H7 (cell line): ENCODE measurements at regions not wholly inside any gene's neighbourhood (a gene's known extent, or its start where the extent isn't known, plus 50 kb on each side); places are given as distances from the start of the nearest gene placed in this dataset.

ENCODE experiments used
- DNase-seq: peaks from one replicate; pipeline ENCODE4 v3.0.0; 2012
- H3K27me3 ChIP-seq: 2 replicates; pipeline ENCODE4 v1.6.0; 2011; ENCODE audit warnings: mild to moderate bottlenecking, low read length; ENCODE audit not compliant: control insufficient read depth, insufficient read depth
- H3K36me3 ChIP-seq: replicated peaks from 2 replicates; pipeline ENCODE4 v1.5.1; 2011; ENCODE audit warnings: low read length; ENCODE audit not compliant: control insufficient read depth, insufficient read depth
- H3K4me3 ChIP-seq: 2 replicates; pipeline ENCODE4 v1.5.1; 2011; ENCODE audit warnings: low read depth, mild to moderate bottlenecking, control low read depth, low read length, moderate library complexity; ENCODE audit not compliant: insufficient read depth

DNA sequence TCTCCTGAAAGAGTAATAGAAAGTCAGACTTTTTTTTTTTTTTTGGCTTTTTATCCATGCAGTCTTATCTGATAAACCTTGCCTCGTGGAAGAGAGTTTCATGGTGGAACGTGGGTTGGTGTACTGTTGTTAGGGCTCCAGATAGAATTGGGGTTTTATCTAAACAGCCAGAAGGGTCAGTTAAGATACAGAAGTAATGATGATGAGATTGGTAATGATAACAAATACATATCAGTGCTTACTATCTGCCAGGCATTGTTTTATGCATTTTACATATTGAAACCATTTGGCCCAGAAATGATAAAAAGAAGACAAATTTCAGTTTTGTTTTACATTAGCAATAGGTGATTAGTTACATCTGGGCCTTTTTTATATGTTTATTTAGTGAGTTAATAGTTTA is 372.8 kb upstream of the PRICKLE1 start:
- no peaks in the 10 kb centered on the region for H3K27me3 ChIP-seq
- no peak for DNase-seq
- H3K36me3 ChIP-seq, result no peaks in the 10 kb centered on the region
- no peak overlapping the region for H3K4me3 ChIP-seq

DNA sequence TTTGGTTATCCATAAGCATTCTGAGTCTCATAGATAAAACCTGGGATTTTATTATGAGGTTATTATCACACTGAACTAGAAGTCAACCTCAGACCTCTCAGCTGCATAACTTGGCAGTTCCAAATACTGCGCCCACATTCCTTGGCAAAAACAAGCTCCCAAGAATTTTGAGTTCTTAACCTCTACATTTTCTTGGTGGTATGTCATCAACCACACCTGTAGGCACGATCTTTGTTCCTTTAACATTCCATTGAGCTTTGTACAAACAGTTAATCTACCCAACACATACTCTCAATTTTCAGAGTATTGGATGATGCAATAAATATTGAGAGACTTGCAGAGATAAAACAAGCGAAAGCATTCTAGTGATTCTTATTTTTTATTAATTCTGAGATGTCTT is 371.8 kb upstream of the PRICKLE1 start:
- no peaks in the 10 kb centered on the region for H3K36me3 ChIP-seq
- H3K27me3 ChIP-seq, result no peaks in the 10 kb centered on the region
- no peak for DNase-seq
- no peak overlapping the region for H3K4me3 ChIP-seq

DNA sequence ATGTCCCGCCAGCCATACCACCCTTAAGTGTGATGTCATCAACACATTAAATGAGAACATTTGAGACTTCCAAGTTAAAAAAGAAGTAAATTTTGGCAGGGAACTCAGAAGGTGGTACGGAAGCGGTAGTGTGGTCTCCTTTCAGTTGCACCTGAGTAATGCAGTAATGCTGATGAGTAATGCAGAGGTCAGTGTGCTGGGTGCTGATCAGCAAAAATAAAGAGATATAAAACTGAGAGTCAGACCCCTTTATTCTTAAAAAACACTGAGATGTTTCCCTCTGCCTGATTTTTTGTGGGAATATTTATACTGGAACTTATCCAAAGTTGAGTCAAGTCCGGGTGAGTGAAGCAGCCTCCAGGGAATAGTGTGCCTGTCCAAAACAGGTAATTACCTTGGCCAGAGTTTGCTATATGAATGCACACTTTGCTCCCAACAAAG is 370.6 kb upstream of the PRICKLE1 start:
- Histone ChIP-seq H3K27me3 (no peaks in the 10 kb centered on the region), H3K36me3 (no peaks in the 10 kb centered on the region), H3K4me3 (no peak overlapping the region)
- DNase-seq, result no peak

GRCh38 chr12:42958291-42958674 is 368.7 kb upstream of the PRICKLE1 start:
- no peaks in the 10 kb centered on the region for H3K36me3 ChIP-seq
- no peak for DNase-seq
- H3K27me3 ChIP-seq, result no peaks in the 10 kb centered on the region
- H3K4me3 ChIP-seq, result no peak overlapping the region

DNA sequence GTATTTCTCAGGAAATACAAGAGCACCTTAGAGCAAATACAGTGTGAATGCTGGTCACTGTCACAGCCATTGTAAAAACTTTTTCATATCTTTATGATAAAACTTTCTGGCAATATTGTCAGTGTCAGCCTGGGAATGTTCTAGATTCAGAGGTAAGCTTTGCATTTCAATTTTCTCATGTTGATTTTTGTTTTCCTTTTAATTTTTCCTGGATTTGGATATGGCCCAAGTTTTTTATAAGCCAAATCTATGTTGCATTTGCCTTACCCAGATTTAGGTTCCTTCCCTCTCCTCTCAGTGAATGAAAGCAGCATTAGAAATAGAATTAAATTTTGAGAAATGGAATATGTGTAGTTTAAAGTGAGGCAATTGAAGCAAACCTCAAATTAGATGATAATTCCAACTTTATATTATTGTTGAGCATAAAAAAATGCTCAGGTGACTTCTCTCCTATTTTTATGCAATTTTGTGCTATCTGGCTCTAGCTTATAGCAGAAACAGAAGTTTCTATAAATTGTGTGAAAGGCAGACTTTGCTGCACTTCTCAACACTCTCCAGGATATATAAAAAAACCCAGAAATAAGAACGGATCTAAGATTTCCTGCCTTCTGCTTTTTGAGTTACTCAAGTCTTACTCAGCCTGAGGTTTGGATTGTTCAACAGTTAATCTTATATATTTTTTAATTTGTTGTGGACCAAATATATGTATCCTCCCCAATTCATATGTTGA is 368.2 kb upstream of the PRICKLE1 start:
- Histone ChIP-seq H3K4me3 (no peak overlapping the region), H3K36me3 (no peaks in the 10 kb centered on the region), H3K27me3 (no peaks in the 10 kb centered on the region)
- no peak for DNase-seq

- no peak for DNase-seq
- Histone ChIP-seq H3K36me3 (no peaks in the 10 kb centered on the region), H3K27me3 (no peaks in the 10 kb centered on the region), H3K4me3 (no peak overlapping the region)
These were observed 367.6 kb upstream of the PRICKLE1 start for GRCh38 chr12:42957136-42957535.

GRCh38 chr12:42953021-42953420 is 363.5 kb upstream of the PRICKLE1 start:
- no peaks in the 10 kb centered on the region for H3K27me3 ChIP-seq
- H3K36me3 ChIP-seq, result no peaks in the 10 kb centered on the region
- no peak for DNase-seq
- H3K4me3 ChIP-seq, result no peak overlapping the region

DNA sequence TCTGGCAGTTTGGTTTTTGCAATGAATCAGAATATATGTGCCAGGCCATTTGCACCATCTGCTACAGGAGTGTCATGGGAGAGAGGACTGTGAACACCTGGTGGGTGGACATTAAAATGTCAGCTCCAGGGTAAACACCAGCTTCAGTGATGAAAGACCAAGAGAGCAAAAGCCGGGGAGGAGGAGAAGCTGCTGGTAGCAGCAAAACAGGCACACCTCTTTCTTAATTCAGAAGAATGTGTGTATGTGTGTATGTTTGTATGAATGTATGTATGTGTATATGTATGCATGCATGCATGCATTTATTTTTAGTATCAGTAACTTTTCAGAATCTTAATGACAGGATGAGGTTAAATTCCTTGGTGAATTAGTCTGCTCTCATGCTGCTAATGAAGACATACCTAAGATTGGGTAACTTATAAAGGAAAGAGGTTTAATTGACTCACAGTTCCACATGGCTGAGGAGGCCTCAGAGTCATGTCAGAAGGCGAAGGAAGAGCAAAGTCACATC is 357.4 kb upstream of the PRICKLE1 start:
- Histone ChIP-seq H3K27me3 (no peaks in the 10 kb centered on the region), H3K4me3 (no peak overlapping the region), H3K36me3 (no peaks in the 10 kb centered on the region)
- no peak for DNase-seq

GRCh38 chr12:42945927-42946326 is 356.4 kb upstream of the PRICKLE1 start:
- no peaks in the 10 kb centered on the region for H3K27me3 ChIP-seq
- no peak overlapping the region for H3K4me3 ChIP-seq
- no peak for DNase-seq
- no peaks in the 10 kb centered on the region for H3K36me3 ChIP-seq

GRCh38 chr12:42944516-42944915 is 355.0 kb upstream of the PRICKLE1 start:
- H3K36me3 ChIP-seq, result no peaks in the 10 kb centered on the region
- DNase-seq, result no peak
- H3K4me3 ChIP-seq, result no peak overlapping the region
- H3K27me3 ChIP-seq, result no peaks in the 10 kb centered on the region

DNA sequence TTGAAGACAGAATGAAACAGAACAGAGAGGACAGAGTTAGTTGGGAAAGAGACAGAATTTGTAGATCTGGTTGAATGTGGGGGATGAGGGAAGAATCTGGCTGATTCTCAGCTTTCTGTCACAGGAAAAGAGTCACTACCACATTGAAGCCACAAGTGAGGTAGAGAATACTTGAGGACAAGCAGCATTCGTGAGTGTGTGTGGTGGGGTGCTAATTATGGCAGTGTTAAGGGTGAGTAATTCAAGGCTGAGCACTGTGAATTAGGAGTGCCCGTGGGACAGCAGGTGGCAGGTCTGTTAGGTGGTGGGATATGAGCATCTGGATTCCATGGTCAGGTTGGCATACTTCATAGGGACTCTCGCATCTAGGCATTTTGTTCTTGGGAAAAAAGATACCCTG is 347.4 kb upstream of the PRICKLE1 start:
- no peaks in the 10 kb centered on the region for H3K27me3 ChIP-seq
- H3K36me3 ChIP-seq, result no peaks in the 10 kb centered on the region
- no peak overlapping the region for H3K4me3 ChIP-seq
- no peak for DNase-seq

- no peak for DNase-seq
- no peaks in the 10 kb centered on the region for H3K36me3 ChIP-seq
- H3K4me3 ChIP-seq, result no peak overlapping the region
- H3K27me3 ChIP-seq, result no peaks in the 10 kb centered on the region
These were observed 346.7 kb upstream of the PRICKLE1 start for GRCh38 chr12:42936260-42936659.

DNA sequence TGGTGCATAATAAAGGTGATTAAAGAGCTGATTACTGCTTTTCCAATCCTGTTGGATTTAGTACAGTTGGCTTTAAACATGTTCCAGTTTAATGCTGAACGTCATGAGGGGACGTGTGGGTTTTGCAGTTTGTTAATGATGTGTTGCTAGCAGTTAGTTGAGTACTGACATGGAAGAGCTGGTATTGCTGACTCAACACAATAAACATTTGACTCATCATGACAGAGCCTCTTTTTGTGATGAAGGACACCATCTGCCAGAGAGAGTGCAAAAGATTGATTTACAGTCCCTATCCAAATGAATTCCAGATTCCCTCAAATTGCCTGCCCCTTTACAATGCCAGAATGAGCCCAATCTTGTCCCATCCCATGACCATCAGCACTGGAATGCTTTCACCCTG is 346.2 kb upstream of the PRICKLE1 start:
- Histone ChIP-seq H3K4me3 (no peak overlapping the region), H3K27me3 (no peaks in the 10 kb centered on the region), H3K36me3 (no peaks in the 10 kb centered on the region)
- DNase-seq, result no peak

DNA sequence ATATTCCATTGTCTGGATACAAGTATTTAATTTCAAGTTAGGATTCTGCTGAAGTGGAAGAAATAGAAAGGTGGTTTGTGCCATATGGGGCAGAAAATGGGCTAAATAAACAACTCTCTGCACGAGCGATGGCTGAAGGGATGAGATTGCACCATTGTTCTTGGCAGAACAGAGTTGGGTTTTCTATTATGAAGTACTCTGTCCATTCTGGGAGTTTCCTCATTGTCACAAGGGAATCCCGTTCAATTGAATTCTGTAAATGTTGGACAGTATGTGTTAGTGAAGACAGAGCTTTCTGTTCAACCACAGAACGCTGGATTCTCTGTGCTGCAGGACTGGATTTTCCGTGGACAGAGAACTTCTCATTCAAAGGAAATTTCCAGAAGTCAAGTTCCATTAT is 345.5 kb upstream of the PRICKLE1 start:
- Histone ChIP-seq H3K27me3 (no peaks in the 10 kb centered on the region), H3K36me3 (no peaks in the 10 kb centered on the region), H3K4me3 (no peak overlapping the region)
- DNase-seq, result no peak

GRCh38 chr12:42933461-42934081 is 344.0 kb upstream of the PRICKLE1 start:
- Histone ChIP-seq H3K36me3 (no peaks in the 10 kb centered on the region), H3K27me3 (no peaks in the 10 kb centered on the region), H3K4me3 (no peak overlapping the region)
- no peak for DNase-seq
